Epithelial cell of esophagus (primary cell): ENCODE measurements at regions not wholly inside any gene's neighbourhood (a gene's known extent, or its start where the extent isn't known, plus 50 kb on each side); places are given as distances from the start of the nearest gene placed in this dataset.

Experiments used
- DNase-seq: peaks from one replicate; pipeline ENCODE4 v3.0.0; 2010; ENCODE audit warnings: low read depth
- H3K4me3 ChIP-seq: 2 replicates; pipeline ENCODE4 v1.5.1; 2011; ENCODE audit warnings: mild to moderate bottlenecking, low read length, control low read depth
- CTCF ChIP-seq: IDR thresholded peaks from 2 replicates; pipeline ENCODE4 v1.5.1; 2011; ENCODE audit warnings: low read depth, mild to moderate bottlenecking, low read length, control low read depth, inconsistent platforms; ENCODE audit not compliant: insufficient read depth; ENCODE audit errors: missing control alignments

- no peak overlapping the region for H3K4me3 ChIP-seq
- no peak for DNase-seq
- TF ChIP-seq CTCF: no peak
These were observed 140.7 kb downstream of the MAP3K7 start for GRCh38 chr6:90446164-90446563.

- no peak for DNase-seq
- no peak for TF ChIP-seq CTCF
- no peak overlapping the region for H3K4me3 ChIP-seq
These were observed 141.3 kb downstream of the MAP3K7 start for GRCh38 chr6:90445533-90446108.

- H3K4me3 ChIP-seq: no peak overlapping the region
- TF ChIP-seq CTCF: no peak
- no peak for DNase-seq
These were observed 142.6 kb downstream of the MAP3K7 start for GRCh38 chr6:90444160-90444714.

GRCh38 chr6:90442366-90442765, 144.5 kb downstream of the MAP3K7 start:
- H3K4me3 ChIP-seq: no peak overlapping the region
- DNase-seq: no peak
- no peak for TF ChIP-seq CTCF

- no peak overlapping the region for H3K4me3 ChIP-seq
- DNase-seq: no peak
- TF ChIP-seq CTCF: no peak
These were observed 144.1 kb upstream of the BACH2 start for GRCh38 chr6:90440586-90441283.

GRCh38 chr6:90439586-90439985, 142.9 kb upstream of the BACH2 start:
- TF ChIP-seq CTCF: no peak
- H3K4me3 ChIP-seq: no peak overlapping the region
- DNase-seq: no peak
